GM23338 (cell line): ENCODE measurements at regions not wholly inside any gene's neighbourhood (a gene's known extent, or its start where the extent isn't known, plus 50 kb on each side); places are given as distances from the start of the nearest gene placed in this dataset.

Source experiments
- ATAC-seq: fragments of 200-7000 bp; cut with Tn5 transposase; 3 replicates; pipeline ENCODE4 v1.9.1; 2020
- DNase-seq: peaks from one replicate; pipeline ENCODE4 v3.0.0-alpha.2; 2015; ENCODE audit warnings: low spot score
- H2AFZ ChIP-seq: fragments of 200-600 bp; sonication (generic); 2 replicates; pipeline ENCODE4 v1.8.0; 2016; ENCODE audit warnings: antibody characterized with exemption, mild to moderate bottlenecking, moderate library complexity
- H3F3A ChIP-seq: fragments of 200-600 bp; sonication (generic); replicated peaks from 2 replicates; pipeline ENCODE4 v1.8.0; 2017; ENCODE audit warnings: antibody characterized with exemption, mixed run types, low read depth
- H3K27ac ChIP-seq: fragments of 200-600 bp; sonication (generic); 2 replicates; pipeline ENCODE4 v1.6.1; 2016; ENCODE audit warnings: low read depth
- H3K27me3 ChIP-seq: fragments of 200-600 bp; sonication (generic); 2 replicates; pipeline ENCODE4 v1.8.0; 2016; ENCODE audit warnings: mild to moderate bottlenecking, mixed run types, moderate library complexity; ENCODE audit not compliant: insufficient read depth
- H3K36me3 ChIP-seq: fragments of 200-600 bp; sonication (generic); 2 replicates; pipeline ENCODE4 v1.8.0; 2016; ENCODE audit warnings: mild to moderate bottlenecking; ENCODE audit not compliant: insufficient read depth
- H3K4me1 ChIP-seq: fragments of 200-600 bp; sonication (generic); 2 replicates; pipeline ENCODE4 v1.8.0; 2016; ENCODE audit warnings: mild to moderate bottlenecking, moderate library complexity; ENCODE audit not compliant: insufficient read depth
- H3K4me2 ChIP-seq: fragments of 200-600 bp; sonication (generic); 2 replicates; pipeline ENCODE4 v1.7.1; 2017; ENCODE audit warnings: mixed run types
- H3K4me3 ChIP-seq: fragments of 200-600 bp; sonication (generic); 2 replicates; pipeline ENCODE4 v1.6.1; 2016; ENCODE audit warnings: mixed run types
- H3K79me2 ChIP-seq: fragments of 200-600 bp; sonication (generic); replicated peaks from 2 replicates; pipeline ENCODE4 v1.8.0; 2017; ENCODE audit warnings: mild to moderate bottlenecking; ENCODE audit not compliant: insufficient read depth
- H3K9me2 ChIP-seq: fragments of 200-600 bp; sonication (generic); 2 replicates; pipeline ENCODE4 v1.8.0; 2017; ENCODE audit not compliant: insufficient read depth
- H4K20me1 ChIP-seq: fragments of 200-600 bp; sonication (generic); replicated peaks from 2 replicates; pipeline ENCODE4 v1.8.0; 2017; ENCODE audit warnings: mild to moderate bottlenecking; ENCODE audit not compliant: insufficient read depth
- H3K27ac Mint-ChIP-seq: 2 replicates; pipeline ENCODE4 v1.8.0; 2020; ENCODE audit warnings: inconsistent platforms, mild to moderate bottlenecking, moderate library complexity, mixed read lengths
- H3K27me3 Mint-ChIP-seq: 3 replicates; pipeline ENCODE4 v1.8.0; 2022; ENCODE audit warnings: low read depth, mild to moderate bottlenecking, moderate library complexity, mixed read lengths, inconsistent platforms; ENCODE audit not compliant: insufficient read depth, poor library complexity
- H3K36me3 Mint-ChIP-seq: 3 replicates; pipeline ENCODE4 v1.8.0; 2021; ENCODE audit warnings: low read depth, mild to moderate bottlenecking, inconsistent platforms, moderate library complexity, mixed read lengths
- H3K4me1 Mint-ChIP-seq: 3 replicates; pipeline ENCODE4 v1.8.0; 2020; ENCODE audit warnings: mild to moderate bottlenecking, inconsistent platforms, mixed read lengths
- H3K4me3 Mint-ChIP-seq: 3 replicates; pipeline ENCODE4 v1.8.0; 2021; ENCODE audit warnings: moderate library complexity, mild to moderate bottlenecking, inconsistent platforms, mixed read lengths
- H3K9me3 Mint-ChIP-seq: 3 replicates; pipeline ENCODE4 v1.8.0; 2020; ENCODE audit warnings: moderate library complexity, mild to moderate bottlenecking, inconsistent platforms, mixed read lengths
- CREB1 ChIP-seq: fragments of 250-450 bp; sonication (Bioruptor Pico); IDR thresholded peaks from 2 replicates; pipeline ENCODE4 v1.5.0; 2020; ENCODE audit warnings: low read depth, mild to moderate bottlenecking, moderate library complexity
- EZH2 ChIP-seq: fragments of 200-600 bp; sonication (generic); IDR thresholded peaks from one replicate; pipeline ENCODE4 v1.8.0; 2017; ENCODE audit warnings: antibody characterized with exemption, mild to moderate bottlenecking, low read depth; ENCODE audit not compliant: unreplicated experiment
- EZH2phosphoT487 ChIP-seq: fragments of 200-600 bp; sonication (generic); IDR thresholded peaks from one replicate; pipeline ENCODE4 v1.8.1; 2018; ENCODE audit warnings: antibody characterized with exemption; ENCODE audit not compliant: unreplicated experiment
- JUNB ChIP-seq: IDR thresholded peaks from one replicate; pipeline ENCODE4 v1.6.1; 2016; ENCODE audit warnings: antibody characterized with exemption; ENCODE audit not compliant: unreplicated experiment
- NANOG ChIP-seq: IDR thresholded peaks from 2 replicates; pipeline ENCODE4 v1.6.1; 2016; ENCODE audit warnings: antibody characterized with exemption, borderline replicate concordance
- POLR2AphosphoS5 ChIP-seq: IDR thresholded peaks from 2 replicates; pipeline ENCODE4 v1.6.1; 2016; ENCODE audit warnings: antibody characterized with exemption, low read depth
- STAT1 ChIP-seq: IDR thresholded peaks from one replicate; pipeline ENCODE4 v1.6.1; 2016; ENCODE audit warnings: antibody characterized with exemption; ENCODE audit not compliant: unreplicated experiment
- ZNF114 ChIP-seq: fragments of 250-450 bp; sonication (Bioruptor Pico); IDR thresholded peaks from 2 replicates; pipeline ENCODE4 v1.5.0; 2020; ENCODE audit warnings: mild to moderate bottlenecking, moderate library complexity
- ZNF331 ChIP-seq: fragments of 250-450 bp; sonication (Bioruptor Pico); IDR thresholded peaks from 2 replicates; pipeline ENCODE4 v1.5.0; 2020; ENCODE audit warnings: low read depth, mild to moderate bottlenecking, moderate library complexity
- TF ChIP-seq, protein P1 (sequence below), 2 experiments: fragments of 200-600 bp in 1 of 2; sonication (generic) in 1 of 2; conservative IDR thresholded peaks; 2 replicates each; pipeline versions ENCODE4 v1.5.1 to v1.6.1; 2016 to 2017; ENCODE audit warnings: antibody characterized with exemption in 2 of 2, low read depth in 2 of 2, mild to moderate bottlenecking in 2 of 2, moderate library complexity in 1 of 2
- TF ChIP-seq, protein P2 (sequence below): fragments of 250-450 bp; sonication (Bioruptor Pico); IDR thresholded peaks from 2 replicates; pipeline ENCODE4 v1.5.0; 2020; ENCODE audit warnings: mild to moderate bottlenecking, moderate library complexity
- TF ChIP-seq, protein P3 (sequence below): IDR thresholded peaks from 2 replicates; pipeline ENCODE4 v1.6.1; 2016; ENCODE audit warnings: antibody characterized with exemption

DNA sequence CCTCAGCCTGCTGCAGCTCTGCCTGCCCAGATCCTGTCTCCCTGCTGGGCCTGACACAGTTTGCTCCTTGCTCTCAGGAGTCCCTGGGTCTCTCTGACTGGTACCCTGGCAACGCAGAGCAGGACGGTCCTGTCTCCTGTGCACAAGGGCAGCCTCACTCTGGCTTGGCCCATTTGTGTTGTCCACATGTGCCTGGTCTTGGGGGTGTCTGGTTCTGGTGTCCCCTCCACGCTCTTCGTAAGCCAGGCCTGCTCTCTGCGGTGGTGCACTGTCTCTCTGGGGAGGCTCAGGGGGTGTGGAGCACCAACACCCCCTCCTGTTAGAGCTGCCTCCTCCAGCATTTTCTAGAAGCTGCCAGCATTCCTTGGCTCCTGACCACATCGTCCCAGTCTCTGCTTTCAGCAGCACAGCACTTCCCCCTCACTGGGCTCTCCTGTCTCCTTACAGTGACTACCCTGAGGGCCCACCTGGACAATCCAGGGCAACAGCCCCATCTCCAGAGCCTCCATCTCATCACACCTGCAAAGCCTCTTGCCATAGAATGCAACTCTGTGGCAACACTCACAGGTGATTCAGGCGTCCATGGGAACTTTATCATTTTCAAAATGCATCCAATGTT, 235.6 kb upstream of the HS6ST1 start:
- no peak for DNase-seq
- Histone ChIP-seq H3F3A (no peaks in the 10 kb centered on the region), H3K79me2 (no peaks in the 10 kb centered on the region), H4K20me1 (no peaks in the 10 kb centered on the region), H3K4me2 (no peak overlapping the region), H3K4me3 (no peak overlapping the region), H3K27me3 (no peaks in the 10 kb centered on the region), H3K9me2 (no peaks in the 10 kb centered on the region; the same call in 1 of the 2 replicates), H3K4me1 (no peaks in the 10 kb centered on the region), H3K36me3 (no peaks in the 10 kb centered on the region), H2AFZ (no peak overlapping the region), H3K27ac (no peak overlapping the region)
- no peak overlapping the region for H3K27ac Mint-ChIP-seq
- H3K4me1 Mint-ChIP-seq, result peaks cover 11% of the 10 kb centered on the region
- no peak for ATAC-seq
- peaks cover 5% of the 10 kb centered on the region; the same call in 2 of the 3 replicates for H3K9me3 Mint-ChIP-seq
- no peak for TF ChIP-seq CREB1 (CRISPR knock-in tag)
- no peak for TF ChIP-seq EZH2phosphoT487
- no peak for TF ChIP-seq STAT1
- peaks cover 10% of the 10 kb centered on the region for H3K27me3 Mint-ChIP-seq
- H3K36me3 Mint-ChIP-seq, result no peaks in the 10 kb centered on the region
- H3K4me3 Mint-ChIP-seq, result no peak overlapping the region; the same call in 2 of the 3 replicates

DNA sequence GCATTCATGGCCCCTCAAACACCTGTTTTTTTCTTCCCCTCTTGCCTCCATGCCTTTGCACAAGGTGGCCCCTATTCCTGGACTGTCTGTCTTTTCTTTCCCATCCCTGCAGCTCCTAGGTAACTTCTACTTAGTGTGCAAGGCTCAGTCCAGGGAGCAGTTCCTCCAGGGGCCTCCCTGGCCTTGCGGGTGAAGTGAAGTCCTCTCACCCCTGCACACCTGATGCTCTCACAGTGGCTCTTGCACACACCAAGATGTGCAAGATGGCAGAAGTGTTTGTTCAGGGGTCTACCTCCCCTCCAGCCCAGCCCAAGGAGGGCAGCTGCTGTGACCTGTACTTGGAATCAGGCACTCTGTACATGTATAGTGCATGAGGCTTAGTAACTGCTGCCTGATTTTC, 236.8 kb upstream of the HS6ST1 start:
- Histone ChIP-seq H3F3A (no peaks in the 10 kb centered on the region), H2AFZ (no peak overlapping the region), H4K20me1 (no peaks in the 10 kb centered on the region), H3K9me2 (no peaks in the 10 kb centered on the region; the same call in 1 of the 2 replicates), H3K36me3 (no peaks in the 10 kb centered on the region), H3K4me1 (no peaks in the 10 kb centered on the region), H3K4me3 (no peak overlapping the region), H3K27ac (no peak overlapping the region), H3K79me2 (no peaks in the 10 kb centered on the region), H3K4me2 (no peak overlapping the region), H3K27me3 (no peaks in the 10 kb centered on the region)
- DNase-seq (no peak), ATAC-seq (no peak)
- Mint-ChIP-seq H3K4me3 (no peak overlapping the region), H3K27ac (no peak overlapping the region), H3K4me1 (peaks cover 5% of the 10 kb centered on the region), H3K27me3 (peaks cover 9% of the 10 kb centered on the region), H3K36me3 (no peaks in the 10 kb centered on the region), H3K9me3 (peaks cover 5% of the 10 kb centered on the region; the same call in 2 of the 3 replicates)
- TF ChIP-seq EZH2phosphoT487 (no peak), ZNF331 (CRISPR knock-in tag) (no peak), NANOG (no peak), EZH2 (no peak), CREB1 (CRISPR knock-in tag) (no peak), JUNB (no peak), POLR2AphosphoS5 (no peak), ZNF114 (CRISPR knock-in tag) (no peak), STAT1 (no peak)
- TF ChIP-seq, protein P1, sequence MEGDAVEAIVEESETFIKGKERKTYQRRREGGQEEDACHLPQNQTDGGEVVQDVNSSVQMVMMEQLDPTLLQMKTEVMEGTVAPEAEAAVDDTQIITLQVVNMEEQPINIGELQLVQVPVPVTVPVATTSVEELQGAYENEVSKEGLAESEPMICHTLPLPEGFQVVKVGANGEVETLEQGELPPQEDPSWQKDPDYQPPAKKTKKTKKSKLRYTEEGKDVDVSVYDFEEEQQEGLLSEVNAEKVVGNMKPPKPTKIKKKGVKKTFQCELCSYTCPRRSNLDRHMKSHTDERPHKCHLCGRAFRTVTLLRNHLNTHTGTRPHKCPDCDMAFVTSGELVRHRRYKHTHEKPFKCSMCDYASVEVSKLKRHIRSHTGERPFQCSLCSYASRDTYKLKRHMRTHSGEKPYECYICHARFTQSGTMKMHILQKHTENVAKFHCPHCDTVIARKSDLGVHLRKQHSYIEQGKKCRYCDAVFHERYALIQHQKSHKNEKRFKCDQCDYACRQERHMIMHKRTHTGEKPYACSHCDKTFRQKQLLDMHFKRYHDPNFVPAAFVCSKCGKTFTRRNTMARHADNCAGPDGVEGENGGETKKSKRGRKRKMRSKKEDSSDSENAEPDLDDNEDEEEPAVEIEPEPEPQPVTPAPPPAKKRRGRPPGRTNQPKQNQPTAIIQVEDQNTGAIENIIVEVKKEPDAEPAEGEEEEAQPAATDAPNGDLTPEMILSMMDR (conservative IDR thresholded peaks at IDR 0.05; ENCODE audit: low read depth in 2 of 2), result no peak
- TF ChIP-seq, protein P2, sequence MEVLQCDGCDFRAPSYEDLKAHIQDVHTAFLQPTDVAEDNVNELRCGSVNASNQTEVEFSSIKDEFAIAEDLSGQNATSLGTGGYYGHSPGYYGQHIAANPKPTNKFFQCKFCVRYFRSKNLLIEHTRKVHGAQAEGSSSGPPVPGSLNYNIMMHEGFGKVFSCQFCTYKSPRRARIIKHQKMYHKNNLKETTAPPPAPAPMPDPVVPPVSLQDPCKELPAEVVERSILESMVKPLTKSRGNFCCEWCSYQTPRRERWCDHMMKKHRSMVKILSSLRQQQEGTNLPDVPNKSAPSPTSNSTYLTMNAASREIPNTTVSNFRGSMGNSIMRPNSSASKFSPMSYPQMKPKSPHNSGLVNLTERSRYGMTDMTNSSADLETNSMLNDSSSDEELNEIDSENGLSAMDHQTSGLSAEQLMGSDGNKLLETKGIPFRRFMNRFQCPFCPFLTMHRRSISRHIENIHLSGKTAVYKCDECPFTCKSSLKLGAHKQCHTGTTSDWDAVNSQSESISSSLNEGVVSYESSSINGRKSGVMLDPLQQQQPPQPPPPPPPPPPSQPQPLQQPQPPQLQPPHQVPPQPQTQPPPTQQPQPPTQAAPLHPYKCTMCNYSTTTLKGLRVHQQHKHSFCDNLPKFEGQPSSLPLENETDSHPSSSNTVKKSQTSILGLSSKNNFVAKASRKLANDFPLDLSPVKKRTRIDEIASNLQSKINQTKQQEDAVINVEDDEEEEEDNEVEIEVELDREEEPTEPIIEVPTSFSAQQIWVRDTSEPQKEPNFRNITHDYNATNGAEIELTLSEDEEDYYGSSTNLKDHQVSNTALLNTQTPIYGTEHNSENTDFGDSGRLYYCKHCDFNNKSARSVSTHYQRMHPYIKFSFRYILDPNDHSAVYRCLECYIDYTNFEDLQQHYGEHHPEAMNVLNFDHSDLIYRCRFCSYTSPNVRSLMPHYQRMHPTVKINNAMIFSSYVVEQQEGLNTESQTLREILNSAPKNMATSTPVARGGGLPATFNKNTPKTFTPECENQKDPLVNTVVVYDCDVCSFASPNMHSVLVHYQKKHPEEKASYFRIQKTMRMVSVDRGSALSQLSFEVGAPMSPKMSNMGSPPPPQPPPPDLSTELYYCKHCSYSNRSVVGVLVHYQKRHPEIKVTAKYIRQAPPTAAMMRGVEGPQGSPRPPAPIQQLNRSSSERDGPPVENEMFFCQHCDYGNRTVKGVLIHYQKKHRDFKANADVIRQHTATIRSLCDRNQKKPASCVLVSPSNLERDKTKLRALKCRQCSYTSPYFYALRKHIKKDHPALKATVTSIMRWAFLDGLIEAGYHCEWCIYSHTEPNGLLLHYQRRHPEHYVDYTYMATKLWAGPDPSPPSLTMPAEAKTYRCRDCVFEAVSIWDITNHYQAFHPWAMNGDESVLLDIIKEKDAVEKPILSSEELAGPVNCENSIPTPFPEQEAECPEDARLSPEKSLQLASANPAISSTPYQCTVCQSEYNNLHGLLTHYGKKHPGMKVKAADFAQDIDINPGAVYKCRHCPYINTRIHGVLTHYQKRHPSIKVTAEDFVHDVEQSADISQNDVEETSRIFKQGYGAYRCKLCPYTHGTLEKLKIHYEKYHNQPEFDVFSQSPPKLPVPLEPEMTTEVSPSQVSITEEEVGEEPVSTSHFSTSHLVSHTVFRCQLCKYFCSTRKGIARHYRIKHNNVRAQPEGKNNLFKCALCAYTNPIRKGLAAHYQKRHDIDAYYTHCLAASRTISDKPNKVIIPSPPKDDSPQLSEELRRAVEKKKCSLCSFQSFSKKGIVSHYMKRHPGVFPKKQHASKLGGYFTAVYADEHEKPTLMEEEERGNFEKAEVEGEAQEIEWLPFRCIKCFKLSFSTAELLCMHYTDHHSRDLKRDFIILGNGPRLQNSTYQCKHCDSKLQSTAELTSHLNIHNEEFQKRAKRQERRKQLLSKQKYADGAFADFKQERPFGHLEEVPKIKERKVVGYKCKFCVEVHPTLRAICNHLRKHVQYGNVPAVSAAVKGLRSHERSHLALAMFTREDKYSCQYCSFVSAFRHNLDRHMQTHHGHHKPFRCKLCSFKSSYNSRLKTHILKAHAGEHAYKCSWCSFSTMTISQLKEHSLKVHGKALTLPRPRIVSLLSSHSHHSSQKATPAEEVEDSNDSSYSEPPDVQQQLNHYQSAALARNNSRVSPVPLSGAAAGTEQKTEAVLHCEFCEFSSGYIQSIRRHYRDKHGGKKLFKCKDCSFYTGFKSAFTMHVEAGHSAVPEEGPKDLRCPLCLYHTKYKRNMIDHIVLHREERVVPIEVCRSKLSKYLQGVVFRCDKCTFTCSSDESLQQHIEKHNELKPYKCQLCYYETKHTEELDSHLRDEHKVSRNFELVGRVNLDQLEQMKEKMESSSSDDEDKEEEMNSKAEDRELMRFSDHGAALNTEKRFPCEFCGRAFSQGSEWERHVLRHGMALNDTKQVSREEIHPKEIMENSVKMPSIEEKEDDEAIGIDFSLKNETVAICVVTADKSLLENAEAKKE (CRISPR knock-in tag), result no peak
- TF ChIP-seq, protein P3, sequence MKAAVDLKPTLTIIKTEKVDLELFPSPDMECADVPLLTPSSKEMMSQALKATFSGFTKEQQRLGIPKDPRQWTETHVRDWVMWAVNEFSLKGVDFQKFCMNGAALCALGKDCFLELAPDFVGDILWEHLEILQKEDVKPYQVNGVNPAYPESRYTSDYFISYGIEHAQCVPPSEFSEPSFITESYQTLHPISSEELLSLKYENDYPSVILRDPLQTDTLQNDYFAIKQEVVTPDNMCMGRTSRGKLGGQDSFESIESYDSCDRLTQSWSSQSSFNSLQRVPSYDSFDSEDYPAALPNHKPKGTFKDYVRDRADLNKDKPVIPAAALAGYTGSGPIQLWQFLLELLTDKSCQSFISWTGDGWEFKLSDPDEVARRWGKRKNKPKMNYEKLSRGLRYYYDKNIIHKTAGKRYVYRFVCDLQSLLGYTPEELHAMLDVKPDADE, result no peak
